GM21825 (cell line): ENCODE measurements at regions not wholly inside any gene's neighbourhood (a gene's known extent, or its start where the extent isn't known, plus 50 kb on each side); places are given as distances from the start of the nearest gene placed in this dataset.
"Not testable (repeated sequence)": the region's sequence is repeated elsewhere in the genome, so short reads cannot be mapped to it uniquely, and the experiment has no call there.

ENCODE experiments used
- ATAC-seq: cut with Tn5 transposase; IDR thresholded peaks from one replicate; pipeline ENCODE4 v1.9.1; 2021; ENCODE audit warnings: mild to moderate bottlenecking, moderate library complexity; ENCODE audit not compliant: unreplicated experiment

DNA sequence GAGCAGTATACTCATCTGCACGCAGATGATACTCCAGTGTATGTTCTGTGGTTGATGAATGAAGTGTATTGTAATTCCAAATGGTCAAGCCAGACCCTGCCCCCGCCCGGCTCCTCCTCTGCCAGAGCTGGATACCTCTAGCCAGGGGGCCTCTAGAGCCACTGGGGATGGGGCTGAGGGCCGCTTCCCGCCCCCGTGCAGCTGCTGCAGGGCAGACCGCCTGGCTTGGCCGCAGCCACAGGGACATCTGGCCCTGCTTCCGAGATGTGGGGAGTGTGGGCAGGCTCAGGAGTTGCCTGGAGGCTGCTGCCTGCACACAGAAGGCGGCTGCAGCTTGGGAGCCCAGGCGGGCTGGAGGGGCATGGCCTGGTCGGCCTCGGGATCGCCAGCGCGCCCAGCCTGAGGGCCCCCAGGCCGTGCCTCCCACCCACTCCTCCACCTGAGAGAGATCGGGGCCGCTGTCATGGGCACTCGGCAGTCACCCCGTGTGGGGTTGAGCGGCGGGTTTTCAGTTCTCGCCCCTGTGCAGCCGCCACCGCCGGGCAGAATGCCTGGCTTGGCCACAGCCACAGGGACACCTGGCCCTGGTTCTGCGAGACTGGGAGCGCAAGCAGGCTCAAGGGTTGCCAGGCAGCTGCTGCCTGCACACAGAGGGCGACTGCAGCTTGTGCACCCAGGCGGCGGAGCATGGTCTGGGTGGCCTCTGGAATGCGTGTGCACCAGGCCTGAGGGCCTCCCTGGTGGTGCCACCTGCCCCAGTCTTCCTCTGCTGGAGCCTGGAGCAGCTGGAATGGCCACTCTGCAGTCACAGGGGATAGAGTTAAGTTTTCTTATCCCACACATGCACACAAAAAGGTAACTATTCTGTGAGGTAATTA is 1643.7 kb downstream of the SPATA31A7 start:
- ATAC-seq: not testable (repeated sequence)

DNA sequence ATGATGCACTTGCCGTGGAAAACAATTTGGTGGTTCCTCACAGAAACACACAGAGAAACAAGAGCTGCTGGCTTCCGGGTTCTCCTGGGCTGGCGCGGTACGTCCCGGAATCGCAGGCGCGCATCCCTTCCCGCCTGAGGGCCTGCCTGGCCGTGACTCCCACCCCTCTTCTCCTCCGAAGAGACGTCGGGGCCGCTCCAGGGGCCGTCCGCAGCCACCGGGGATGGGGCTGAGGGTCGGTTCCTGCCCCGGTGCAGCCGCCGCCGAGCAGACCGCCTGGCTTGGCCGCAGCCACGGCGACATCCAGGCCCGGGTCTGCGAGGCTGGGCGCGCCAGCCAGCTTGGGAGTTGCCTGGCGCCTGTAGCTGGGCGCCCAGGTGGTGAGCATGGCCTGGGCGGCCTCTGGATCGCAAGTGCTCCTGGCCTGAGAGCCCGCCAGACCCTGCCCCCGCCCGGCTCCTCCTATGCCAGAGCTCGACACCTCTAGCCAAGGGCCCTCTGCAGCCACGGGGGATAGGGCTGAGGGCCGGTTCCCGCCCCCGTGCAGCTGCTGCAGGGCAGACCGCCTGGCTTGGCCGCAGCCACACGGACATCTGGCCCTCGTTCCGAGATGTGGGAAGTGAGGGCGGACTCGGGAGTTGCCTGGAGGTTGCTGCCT is 1647.5 kb downstream of the SPATA31A7 start:
- peak; percentile 15 for ATAC-seq

DNA sequence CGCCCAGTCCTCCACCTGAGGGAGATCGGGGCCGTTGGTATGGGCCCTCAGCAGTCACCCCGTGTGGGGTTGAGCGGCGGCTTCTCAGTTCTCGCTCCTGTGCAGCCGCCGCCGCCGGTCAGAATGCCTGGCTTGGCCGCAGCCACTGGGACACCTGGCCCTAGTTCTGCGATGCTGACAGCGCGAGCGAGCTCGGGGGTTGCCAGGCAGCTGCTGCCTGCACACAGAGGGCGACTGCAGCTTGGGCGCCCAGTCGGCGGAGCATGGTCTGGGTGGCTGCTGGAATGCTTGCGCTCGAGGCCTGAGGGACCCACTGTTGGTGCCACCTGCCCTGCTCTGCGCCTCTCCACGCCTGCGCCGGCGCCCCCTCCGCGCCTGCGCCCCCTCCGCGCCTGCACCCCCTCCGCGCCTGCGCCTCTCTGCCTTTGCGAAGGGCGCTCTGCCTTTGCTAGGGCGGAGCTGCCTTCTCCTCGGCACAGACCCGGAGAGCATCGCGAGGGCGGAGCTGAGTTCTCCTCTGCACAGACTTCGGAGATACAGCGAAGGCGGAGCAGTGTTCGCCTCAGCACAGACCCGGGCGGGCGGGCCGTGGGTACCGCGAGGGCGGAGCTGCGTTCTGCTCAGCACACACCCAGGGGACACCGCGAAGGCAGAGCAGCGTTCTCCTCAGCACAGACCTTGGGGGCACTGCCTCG is 1648.3 kb downstream of the SPATA31A7 start:
- peak; percentile 100 for ATAC-seq

DNA sequence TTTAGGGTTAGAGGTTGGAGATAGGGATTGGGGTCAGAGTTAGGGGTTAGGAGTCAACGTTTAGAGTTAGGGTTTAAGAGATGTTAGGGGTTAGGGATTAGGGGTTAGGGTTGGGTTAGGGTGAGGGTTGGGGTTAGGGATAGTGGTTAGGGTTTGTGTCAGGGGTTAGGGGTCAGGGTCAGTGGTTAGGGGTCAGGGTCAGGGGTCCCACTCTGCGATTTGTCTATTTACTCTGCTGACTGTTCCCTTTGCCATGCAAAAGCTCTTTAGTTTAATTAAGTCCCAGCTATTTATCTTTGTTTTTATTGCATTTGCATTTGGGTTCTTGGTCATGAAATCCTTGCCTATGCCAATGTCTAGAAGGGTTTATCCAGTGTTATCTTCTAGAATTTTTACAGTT is 1649.3 kb downstream of the SPATA31A7 start:
- ATAC-seq: not testable (repeated sequence)

DNA sequence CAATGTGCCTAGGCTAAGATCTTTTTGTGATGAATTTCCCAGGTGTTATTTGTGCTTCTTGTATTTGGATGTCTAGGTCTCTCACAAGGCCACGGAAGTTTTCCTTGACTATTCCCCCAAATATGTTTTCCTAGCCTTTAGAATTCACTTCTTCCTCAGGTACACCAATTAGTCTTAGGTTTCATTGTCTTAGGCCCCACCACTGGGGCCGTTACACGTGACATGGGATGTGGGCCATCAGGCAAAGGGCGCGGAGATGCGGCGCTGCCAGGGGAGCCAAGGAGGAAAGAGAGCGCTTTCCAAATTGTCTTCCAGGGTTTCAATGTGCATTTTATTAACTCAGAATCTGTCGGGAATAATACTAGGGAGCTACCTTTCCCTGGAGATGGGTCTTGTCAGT is 1653.3 kb downstream of the SPATA31A7 start:
- ATAC-seq: not testable (repeated sequence)

GRCh38 chr9:62843706-62844290 is 1654.0 kb downstream of the SPATA31A7 start:
- ATAC-seq: not testable (repeated sequence)

GRCh38 chr9:62844681-62845185 is 1654.9 kb downstream of the SPATA31A7 start:
- not testable (repeated sequence) for ATAC-seq

DNA sequence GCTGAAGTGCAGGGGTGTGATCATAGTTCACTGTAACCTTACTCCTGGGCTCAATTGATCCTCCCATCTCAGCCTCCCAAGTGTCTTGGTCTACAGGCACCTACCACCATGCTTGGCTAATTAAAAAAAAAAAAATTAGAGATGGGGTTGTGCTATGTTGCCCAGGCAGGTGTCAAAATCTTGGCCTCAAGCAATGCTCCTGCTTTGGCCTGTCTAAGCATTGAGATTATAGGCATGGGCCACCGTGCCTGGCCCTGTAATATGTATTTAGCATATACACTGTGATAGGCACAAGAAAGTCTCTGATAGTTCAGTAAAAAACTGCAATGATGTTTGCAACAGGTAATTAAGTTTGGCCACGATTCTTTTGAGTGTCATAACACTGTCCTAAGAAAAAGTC is 1658.4 kb downstream of the SPATA31A7 start:
- not testable (repeated sequence) for ATAC-seq

DNA sequence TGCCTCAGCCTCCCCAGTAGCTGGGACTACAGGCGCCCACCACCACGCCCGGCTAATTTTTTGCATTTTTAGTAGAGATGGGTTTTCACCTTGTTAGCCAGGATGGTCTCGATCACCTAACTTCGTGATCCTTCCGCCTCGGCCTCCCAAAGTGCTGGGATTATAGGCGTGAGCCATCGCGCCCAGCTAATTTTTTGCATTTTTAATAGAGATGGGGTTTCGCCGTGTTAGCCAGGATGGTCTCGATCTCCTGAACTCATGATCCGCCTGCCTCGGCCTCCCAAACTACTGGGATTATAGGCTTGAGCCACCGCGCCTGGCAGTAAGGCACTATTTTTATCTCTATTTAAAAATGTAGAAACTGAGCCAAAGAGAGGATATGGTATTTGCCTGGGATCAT is 1660.2 kb downstream of the SPATA31A7 start:
- not testable (repeated sequence) for ATAC-seq

DNA sequence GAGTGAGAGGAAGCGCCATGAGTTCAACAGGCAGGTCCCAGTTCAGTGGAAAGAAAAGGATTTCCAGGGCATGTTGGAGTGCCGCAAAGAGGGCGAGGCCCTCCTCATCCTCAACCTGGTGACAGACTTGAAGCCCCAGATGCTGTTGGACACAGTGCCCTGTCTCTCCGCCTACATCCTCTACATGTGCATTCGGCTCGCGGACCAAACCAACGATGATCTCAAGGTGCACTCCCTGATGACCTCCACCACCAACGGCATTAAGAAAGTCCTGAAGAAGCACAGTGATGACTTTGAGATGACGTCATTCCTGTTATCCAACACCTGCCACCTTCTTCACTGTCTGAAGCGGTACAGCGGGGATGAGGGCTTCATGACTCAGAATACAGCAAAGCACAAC is 1667.4 kb downstream of the SPATA31A7 start:
- ATAC-seq: not testable (repeated sequence)

GRCh38 chr9:62858240-62858639 is 1668.4 kb downstream of the SPATA31A7 start:
- not testable (repeated sequence) for ATAC-seq

- not testable (repeated sequence) for ATAC-seq
Measured at GRCh38 chr9:62860939-62861860, 1671.4 kb downstream of the SPATA31A7 start.

DNA sequence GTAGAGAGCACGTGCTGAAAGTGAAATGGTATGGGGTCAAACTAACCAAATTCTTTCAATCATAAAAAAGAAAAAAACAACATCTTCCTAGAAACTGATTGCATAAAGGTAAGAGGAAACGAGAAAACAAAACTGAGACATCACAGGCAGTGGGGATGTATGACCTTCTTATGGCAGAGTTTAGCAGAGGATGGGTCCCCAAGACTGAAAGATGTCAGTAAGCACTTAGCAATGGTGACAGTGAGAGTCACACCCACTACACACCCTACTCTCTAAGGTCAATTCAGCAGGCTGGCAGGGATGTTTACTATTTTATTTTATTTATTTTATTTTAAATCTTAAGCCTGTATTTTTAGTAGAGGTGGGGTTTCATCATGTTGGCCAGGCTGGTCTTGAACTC is 1672.3 kb downstream of the SPATA31A7 start:
- ATAC-seq: not testable (repeated sequence)

- ATAC-seq: not testable (repeated sequence)
Measured at GRCh38 chr9:62863319-62863718, 1673.5 kb downstream of the SPATA31A7 start.

DNA sequence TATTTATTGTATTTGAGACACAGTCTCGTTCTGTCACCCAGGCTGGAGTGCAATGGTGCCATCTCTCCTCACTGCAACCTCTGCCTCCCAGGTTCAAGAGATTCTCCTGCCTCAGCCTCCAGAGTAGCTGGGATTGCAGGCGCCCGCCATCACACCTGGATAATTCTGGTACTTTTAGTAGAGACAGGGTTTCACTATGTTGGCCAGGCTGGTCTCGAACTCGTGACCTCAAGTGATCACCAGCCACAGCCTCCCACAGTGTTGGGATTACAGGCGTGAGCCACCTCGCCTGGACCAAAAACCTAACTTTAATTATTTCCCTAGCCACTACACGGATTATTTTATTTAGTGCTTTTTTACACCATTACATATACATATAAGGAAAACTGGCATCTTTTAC is 1674.0 kb downstream of the SPATA31A7 start:
- ATAC-seq: not testable (repeated sequence)

DNA sequence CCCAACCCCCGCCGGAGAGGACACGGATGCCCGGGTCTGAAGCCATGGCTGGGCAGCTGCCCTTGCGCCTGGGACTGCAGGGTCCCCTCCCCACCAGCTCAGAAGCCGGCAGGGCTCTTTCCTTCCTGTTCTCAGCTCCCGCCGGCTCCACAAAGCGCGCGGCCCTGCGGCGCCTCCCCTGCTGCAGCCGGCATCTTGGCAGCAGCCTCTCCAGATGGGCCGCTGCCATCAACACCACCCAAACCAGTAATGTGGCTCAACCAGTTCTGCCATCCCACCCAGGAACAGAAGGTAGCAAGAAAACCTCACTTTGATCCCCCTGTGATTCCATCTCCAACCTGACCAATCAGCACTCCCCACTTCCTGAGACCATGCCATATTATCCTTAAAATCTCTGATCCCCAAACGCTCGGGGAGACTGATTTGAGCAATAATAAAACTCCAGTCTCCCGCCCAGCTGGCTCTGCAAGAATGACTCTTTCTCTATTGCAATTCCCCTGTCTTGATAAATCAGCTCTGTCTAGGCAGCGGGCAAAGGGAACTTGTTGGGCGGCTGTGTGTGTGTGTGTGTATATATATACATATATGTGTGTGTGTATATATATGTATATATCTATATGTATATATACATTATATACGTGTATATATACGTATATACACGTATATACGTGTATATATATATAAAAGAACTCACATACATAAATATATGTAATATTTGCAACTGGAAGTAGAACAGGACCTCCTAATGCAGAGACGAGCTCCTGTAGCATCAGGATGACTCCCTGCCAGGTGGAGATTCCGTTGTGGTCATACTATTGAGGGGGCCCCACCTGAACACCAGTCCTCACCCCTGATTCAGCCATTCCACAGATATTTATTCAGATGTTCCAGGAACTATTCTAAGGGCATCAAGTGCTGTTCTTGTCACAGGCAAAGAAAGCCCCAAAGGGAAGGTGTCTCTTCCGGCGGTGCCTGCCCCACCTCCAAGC is 1674.9 kb downstream of the SPATA31A7 start:
- ATAC-seq: not testable (repeated sequence)

DNA sequence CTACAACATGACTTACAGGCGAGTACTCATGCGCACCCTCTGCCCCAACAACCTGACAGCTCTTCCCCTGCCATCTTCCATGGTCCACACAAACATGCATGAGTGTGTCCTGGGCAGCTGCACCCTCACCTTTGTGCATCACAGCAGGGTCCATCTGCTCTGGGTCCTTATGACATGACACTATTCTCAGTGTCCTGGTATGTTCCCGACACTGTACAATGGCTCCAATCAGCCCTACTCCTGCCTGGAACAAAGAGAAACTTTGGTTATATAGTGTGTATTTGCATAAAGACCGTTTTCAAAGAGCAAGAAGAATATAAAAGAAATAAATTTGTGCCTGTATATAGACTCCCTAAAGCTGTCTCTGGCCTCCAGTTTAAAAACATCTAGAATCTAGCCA is 1679.2 kb downstream of the SPATA31A7 start:
- not testable (repeated sequence) for ATAC-seq

DNA sequence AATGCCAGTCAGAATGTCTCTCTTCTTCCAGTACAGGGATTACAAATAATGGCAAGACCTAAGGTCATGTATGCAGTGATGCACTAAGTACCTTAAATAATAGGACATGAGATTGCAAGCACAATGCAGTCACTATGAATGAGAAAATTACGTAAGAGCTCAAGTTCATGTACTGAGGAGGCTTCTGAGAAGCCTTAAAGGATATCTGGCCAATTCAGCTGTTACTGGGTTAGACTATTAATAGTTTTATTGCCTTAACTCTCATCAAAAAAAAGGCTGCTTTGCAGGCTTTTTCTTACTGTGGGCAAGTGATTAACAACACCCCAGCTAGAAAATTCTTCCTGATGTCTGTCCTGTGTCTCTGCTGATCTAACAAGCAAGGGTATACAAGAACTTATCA is 1681.9 kb downstream of the SPATA31A7 start:
- ATAC-seq: not testable (repeated sequence)
